ENCODE measurements at regions not wholly inside any gene's neighbourhood (a gene's known extent, or its start where the extent isn't known, plus 50 kb on each side); places are given as distances from the start of the nearest gene placed in this dataset.

- TF ChIP-seq CTBP1 (IDR thresholded peaks at IDR 0.05; ENCODE audit: borderline replicate concordance) (no peak), ARNT (IDR thresholded peaks at IDR 0.05) (no peak), NFRKB (IDR thresholded peaks at IDR 0.05) (no peak)
These were observed 396.6 kb upstream of the PCDH20 start for GRCh38 chr13:61812286-61812685.

Measured in HEK293T (cell line).